Peyer's patch (tissue), 4 donors: ENCODE measurements at regions not wholly inside any gene's neighbourhood (a gene's known extent, or its start where the extent isn't known, plus 50 kb on each side); places are given as distances from the start of the nearest gene placed in this dataset.
"Not testable (repeated sequence)": the region's sequence is repeated elsewhere in the genome, so short reads cannot be mapped to it uniquely, and the experiment has no call there.

Source experiments
- DNase-seq, 3 donors: peaks; one replicate each; pipeline ENCODE4 v3.0.0-alpha.2; 2017 to 2019
- H3K27ac ChIP-seq, 4 donors: fragments of 200-600 bp; sonication (generic); one replicate each; pipeline ENCODE4 v1.5.1; 2016 to 2019
- H3K27me3 ChIP-seq, 2 donors: fragments of 200-600 bp; sonication (generic); one replicate each; pipeline ENCODE4 v1.5.1; 2019
- H3K36me3 ChIP-seq, 3 donors: fragments of 200-600 bp; sonication (generic); one replicate each; pipeline ENCODE4 v1.5.1; 2016 to 2019
- H3K4me1 ChIP-seq, 4 donors: fragments of 200-600 bp; sonication (generic); one replicate each; pipeline ENCODE4 v1.5.1; 2016 to 2019
- H3K4me3 ChIP-seq, 4 donors: fragments of 200-600 bp; sonication (generic); 1 replicate in 3 of 4; 2 replicates in 1 of 4; pipeline ENCODE4 v1.5.1; 2016 to 2019; ENCODE audit warnings: mild to moderate bottlenecking in 1 of 4
- H3K9me3 ChIP-seq, 4 donors: fragments of 200-600 bp; sonication (generic); one replicate each; pipeline ENCODE4 v1.5.1; 2016 to 2019; ENCODE audit warnings: mild to moderate bottlenecking in 1 of 4
- CTCF ChIP-seq, 6 experiments: fragments of 450-650 bp in 4 of 6; fragments of 200-600 bp in 2 of 6; sonication (generic) in 1 of 6; IDR thresholded peaks; one replicate each; pipeline ENCODE4 v1.5.1; 2017 to 2019; ENCODE audit warnings: antibody characterized with exemption in 6 of 6, mild to moderate bottlenecking in 3 of 6, moderate library complexity in 1 of 6
- POLR2A ChIP-seq, 2 donors: fragments of 450-650 bp; IDR thresholded peaks; one replicate each; pipeline ENCODE4 v1.5.1; 2017; ENCODE audit warnings: antibody characterized with exemption in 2 of 2, mild to moderate bottlenecking in 2 of 2, moderate library complexity in 2 of 2

- DNase-seq = no peak
- no peak overlapping the region for H3K4me3 ChIP-seq
- no peak overlapping the region for H3K27ac ChIP-seq
- TF ChIP-seq POLR2A (IDR thresholded peaks at IDR 0.05) (no peak), CTCF (IDR thresholded peaks at IDR 0.05) (no peak)
- no peaks in the 10 kb centered on the region for H3K27me3 ChIP-seq
- H3K4me1 ChIP-seq = no peaks in the 10 kb centered on the region
- H3K36me3 ChIP-seq = no peaks in the 10 kb centered on the region
- H3K9me3 ChIP-seq = peaks cover 0 to 5% (median 0%) of the 10 kb centered on the region in 4 donors
Measured at GRCh38 chr9:87422999-87423398, 74.7 kb upstream of the DAPK1 start.

GRCh38 chr9:87423885-87424284, 73.8 kb upstream of the DAPK1 start:
- not testable (repeated sequence) for H3K4me1 ChIP-seq, H3K27ac ChIP-seq

GRCh38 chr9:87425202-87425601, 72.5 kb upstream of the DAPK1 start:
- no peak for DNase-seq
- Histone ChIP-seq H3K36me3 (no peaks in the 10 kb centered on the region), H3K4me1 (no peaks in the 10 kb centered on the region), H3K27ac (no peak overlapping the region), H3K9me3 (peaks cover 0 to 5% (median 0%) of the 10 kb centered on the region in 4 donors), H3K27me3 (no peaks in the 10 kb centered on the region), H3K4me3 (no peak overlapping the region)
- TF ChIP-seq CTCF (IDR thresholded peaks at IDR 0.05) (no peak), POLR2A (IDR thresholded peaks at IDR 0.05) (no peak)

More at GRCh38 chr9:87423885-87424284, 73.8 kb upstream of the DAPK1 start:
- H3K4me3 ChIP-seq, H3K9me3 ChIP-seq, H3K36me3 ChIP-seq, H3K27me3 ChIP-seq: not testable (repeated sequence)
- peak in 1 of 3 donors; percentile 48 for DNase-seq

- TF ChIP-seq POLR2A (IDR thresholded peaks at IDR 0.05) (no peak), CTCF (IDR thresholded peaks at IDR 0.05) (no peak)
- Histone ChIP-seq H3K36me3 (no peaks in the 10 kb centered on the region), H3K4me3 (no peak overlapping the region), H3K27me3 (no peaks in the 10 kb centered on the region), H3K27ac (no peak overlapping the region), H3K4me1 (no peaks in the 10 kb centered on the region), H3K9me3 (peaks cover 0 to 5% (median 0%) of the 10 kb centered on the region in 4 donors)
- DNase-seq = no peak
Measured at GRCh38 chr9:87427851-87428506, 69.7 kb upstream of the DAPK1 start.

- Histone ChIP-seq H3K4me1 (no peaks in the 10 kb centered on the region), H3K4me3 (no peak overlapping the region), H3K27me3 (no peaks in the 10 kb centered on the region), H3K9me3 (peaks cover 0 to 5% (median 0%) of the 10 kb centered on the region in 4 donors), H3K36me3 (no peaks in the 10 kb centered on the region), H3K27ac (no peak overlapping the region)
- DNase-seq = no peak
- TF ChIP-seq POLR2A (IDR thresholded peaks at IDR 0.05) = no peak
- TF ChIP-seq CTCF (IDR thresholded peaks at IDR 0.05) = no peak
Measured at GRCh38 chr9:87428659-87429058, 69.0 kb upstream of the DAPK1 start.

- Histone ChIP-seq H3K9me3 (no peaks in the 10 kb centered on the region), H3K4me3 (no peak overlapping the region), H3K36me3 (no peaks in the 10 kb centered on the region), H3K4me1 (no peaks in the 10 kb centered on the region), H3K27ac (no peak overlapping the region), H3K27me3 (no peaks in the 10 kb centered on the region)
- TF ChIP-seq CTCF (IDR thresholded peaks at IDR 0.05) (no peak), POLR2A (IDR thresholded peaks at IDR 0.05) (no peak)
- DNase-seq = no peak
Measured at GRCh38 chr9:87431837-87432236, 65.8 kb upstream of the DAPK1 start.
